NCI-H1417 treated with DMSO at 0.1 percent for 48 hours (cell line): ENCODE measurements at regions not wholly inside any gene's neighbourhood (a gene's known extent, or its start where the extent isn't known, plus 50 kb on each side); places are given as distances from the start of the nearest gene placed in this dataset.
"Not testable (repeated sequence)": the region's sequence is repeated elsewhere in the genome, so short reads cannot be mapped to it uniquely, and the experiment has no call there.

ENCODE experiments used
- DNase-seq: peaks from one replicate; lab custom pipeline; 2025; lab: John Stamatoyannopoulos, UW

DNA sequence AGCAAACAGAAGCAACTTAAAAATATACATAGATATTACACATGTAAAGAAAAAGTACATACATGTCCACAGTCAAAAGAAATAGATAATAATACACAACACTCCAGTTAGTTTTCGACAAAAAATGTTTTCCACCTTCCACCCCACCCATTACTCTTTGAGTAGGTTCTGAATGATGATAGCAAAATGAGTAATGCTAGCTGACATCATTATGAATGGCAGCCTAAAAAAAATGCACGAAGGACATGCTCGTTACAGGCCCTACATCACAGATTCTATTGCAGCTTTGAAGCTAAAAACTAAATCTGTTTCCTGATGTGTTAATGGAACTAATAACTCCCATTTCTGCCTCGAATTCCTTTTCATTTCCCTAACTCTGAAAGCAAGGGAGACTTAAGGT lies 578.7 kb upstream of the NETO1 start:
- DNase-seq: no peak

- DNase-seq: no peak
Measured at GRCh38 chr18:73431620-73432019, 563.8 kb upstream of the NETO1 start.

DNA sequence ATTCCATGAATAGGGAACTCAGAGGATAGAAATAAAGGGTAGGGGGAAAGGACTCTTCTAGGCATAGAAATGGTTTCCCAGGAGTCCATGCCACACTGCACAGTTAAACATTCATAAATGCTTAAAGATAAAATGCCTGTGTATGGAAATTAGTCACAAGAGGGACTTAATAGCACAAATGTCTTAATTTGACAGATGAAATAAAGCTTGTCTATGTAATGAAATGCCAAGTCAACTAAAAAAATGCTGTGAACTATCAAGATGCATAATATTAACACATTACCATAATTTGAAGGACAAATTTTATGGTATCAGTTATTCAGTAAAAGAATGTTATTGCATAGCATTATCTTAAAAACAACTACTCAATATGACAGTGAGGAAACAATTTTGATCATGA lies 553.2 kb upstream of the NETO1 start:
- DNase-seq: no peak

DNA sequence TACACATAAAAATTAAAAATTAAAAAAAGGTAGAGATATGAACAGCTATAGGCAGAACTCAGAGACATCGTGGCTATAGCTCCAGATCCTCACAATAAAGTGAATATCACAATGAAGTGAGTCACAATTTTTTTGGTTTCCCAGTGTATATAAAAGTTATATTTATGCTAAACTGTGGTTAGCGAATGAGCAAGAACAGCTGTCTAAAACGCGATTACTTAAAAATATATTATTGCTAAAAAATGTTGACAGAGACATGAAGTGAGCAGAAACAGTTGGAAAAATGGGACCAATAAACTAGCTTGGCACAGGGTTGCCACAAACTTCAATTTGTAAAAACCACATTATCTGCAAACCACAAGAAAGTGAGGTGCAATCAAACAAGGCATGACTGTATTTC lies 551.7 kb upstream of the NETO1 start:
- no peak for DNase-seq

GRCh38 chr18:73414598-73414997 lies 546.8 kb upstream of the NETO1 start:
- no peak for DNase-seq

GRCh38 chr18:73414069-73414468 lies 546.3 kb upstream of the NETO1 start:
- no peak for DNase-seq

- DNase-seq: no peak
Measured at GRCh38 chr18:73409242-73409641, 541.5 kb upstream of the NETO1 start.

DNA sequence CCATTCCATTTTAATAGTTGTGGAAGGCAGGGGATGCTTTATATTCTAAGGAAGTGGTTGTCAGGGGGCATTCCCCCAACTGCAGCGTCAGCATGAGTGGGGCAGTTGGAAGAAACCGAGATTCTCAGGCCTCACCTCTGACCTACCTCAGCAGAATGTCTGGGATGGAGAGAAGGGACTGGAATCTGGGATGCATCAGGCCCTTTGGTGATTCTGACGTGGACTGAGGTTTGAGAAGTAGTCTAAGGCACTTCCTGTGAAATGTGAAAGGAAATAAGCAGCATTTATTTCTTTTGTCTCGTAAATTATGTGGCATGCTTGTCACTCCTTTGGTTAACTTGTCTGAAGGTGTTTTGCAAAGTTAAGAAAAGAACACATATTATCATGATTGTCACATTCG lies 540.7 kb upstream of the NETO1 start:
- DNase-seq: no peak

DNA sequence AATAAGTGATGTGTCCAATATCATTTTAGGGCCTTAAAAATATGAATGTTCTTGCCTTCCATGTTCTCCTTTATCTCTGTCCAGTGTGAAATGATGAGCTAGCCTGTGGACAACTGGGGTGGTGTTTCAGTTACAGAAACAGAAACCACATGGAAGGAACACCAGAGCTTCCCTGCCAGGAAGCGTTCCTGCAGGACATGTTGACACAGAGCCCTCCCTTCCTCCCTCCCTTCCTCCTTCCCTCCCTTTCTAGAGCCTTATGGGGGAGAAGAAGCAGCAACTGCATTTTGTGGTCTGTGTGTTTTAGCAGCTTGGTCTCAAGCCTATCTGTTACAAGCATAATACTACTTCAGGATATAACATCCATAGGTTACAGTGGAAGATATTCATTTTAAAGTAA lies 539.7 kb upstream of the NETO1 start:
- DNase-seq: no peak

DNA sequence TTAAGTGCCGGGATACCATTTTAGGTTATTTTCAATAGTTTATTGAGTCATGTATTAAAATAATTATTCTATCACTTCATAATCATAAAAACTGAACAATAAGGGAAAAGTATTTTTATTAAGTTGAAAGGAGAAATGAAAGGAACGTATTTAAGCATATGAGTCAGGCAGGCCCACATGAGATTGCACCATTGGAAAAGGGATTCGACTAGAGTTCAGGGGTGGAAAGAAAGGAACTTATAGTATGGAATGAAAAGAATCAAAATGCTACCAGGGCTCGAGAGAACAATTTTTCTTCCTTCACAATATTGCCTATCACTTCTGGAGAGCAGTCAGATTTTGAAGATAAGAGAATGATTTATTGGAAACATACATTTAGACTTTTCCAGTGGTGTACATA lies 516.5 kb upstream of the NETO1 start:
- DNase-seq: no peak

DNA sequence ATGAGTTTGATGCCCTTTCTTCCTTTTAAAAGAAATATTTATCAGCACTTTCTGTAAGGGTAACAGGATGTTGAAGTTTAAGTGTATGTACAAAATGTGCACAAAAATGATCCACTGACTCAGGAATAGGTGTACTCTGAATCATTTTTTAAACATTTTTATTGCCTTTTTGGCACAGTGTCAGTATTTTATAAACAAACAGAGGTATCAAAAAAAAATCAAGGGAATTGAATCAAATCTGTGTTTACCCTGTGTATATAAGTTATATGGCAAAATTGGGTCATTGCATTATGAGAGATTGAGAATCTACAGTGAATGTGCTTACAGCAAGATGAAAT lies 513.9 kb upstream of the NETO1 start:
- no peak for DNase-seq

- DNase-seq: no peak
Measured at GRCh38 chr18:73381016-73381698, 513.4 kb upstream of the NETO1 start.

DNA sequence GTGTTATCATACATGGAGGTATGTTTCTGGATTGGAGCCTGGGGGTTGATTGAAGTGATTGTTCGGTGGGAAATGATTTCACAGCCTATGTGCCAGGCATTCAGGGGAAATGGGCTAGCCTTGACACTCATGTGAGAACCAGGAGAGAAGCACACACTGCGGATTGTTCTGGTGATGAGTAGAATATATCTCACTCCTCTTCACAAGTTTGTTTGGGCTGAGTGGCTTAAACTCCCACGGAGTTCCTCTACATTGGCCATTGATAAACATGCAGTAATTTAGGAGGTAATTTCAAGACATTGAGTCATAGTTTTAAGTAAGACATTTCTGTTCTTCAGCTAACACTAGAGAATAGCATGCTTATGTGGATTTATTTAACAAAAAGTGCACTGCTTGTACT lies 498.9 kb upstream of the NETO1 start:
- no peak for DNase-seq

DNA sequence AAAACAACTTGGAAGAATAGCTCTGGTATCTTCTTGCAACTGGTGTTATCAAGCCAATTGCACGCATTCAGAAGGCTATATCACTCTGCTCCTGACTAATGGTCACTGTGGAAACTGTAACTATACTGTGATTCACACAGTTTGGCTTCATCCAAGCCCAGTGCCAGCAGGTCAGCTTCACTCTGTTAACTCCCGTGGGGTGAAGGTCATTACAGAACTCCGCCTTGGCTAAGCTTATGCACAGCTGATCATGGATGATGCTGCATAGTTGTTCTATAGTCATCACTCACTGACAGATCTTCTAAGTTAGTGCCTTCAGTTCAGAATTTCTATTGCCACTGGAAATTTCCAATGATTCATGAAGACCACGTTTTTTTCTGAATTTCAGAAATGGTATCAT lies 497.2 kb upstream of the NETO1 start:
- no peak for DNase-seq

DNA sequence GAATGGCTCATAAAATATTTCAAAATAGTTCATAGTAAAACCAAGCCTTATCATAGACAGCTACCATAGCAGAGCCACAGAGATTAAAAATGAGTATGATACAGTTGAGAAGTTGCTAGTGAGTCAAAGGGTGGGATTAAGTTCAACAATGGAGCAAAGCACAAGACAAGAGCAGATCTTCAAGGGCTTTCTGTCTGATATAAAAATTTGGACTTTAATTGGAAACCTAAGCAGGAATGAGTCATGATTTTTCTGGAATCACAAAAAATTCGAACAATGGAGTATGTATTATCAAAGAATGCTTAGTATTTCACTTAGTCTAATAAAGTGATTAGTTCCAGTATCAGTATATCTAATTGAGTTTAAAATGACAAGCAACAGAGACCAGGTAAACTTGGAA lies 487.3 kb upstream of the NETO1 start:
- no peak for DNase-seq

GRCh38 chr18:73352546-73352945 lies 484.8 kb upstream of the NETO1 start:
- DNase-seq: no peak

DNA sequence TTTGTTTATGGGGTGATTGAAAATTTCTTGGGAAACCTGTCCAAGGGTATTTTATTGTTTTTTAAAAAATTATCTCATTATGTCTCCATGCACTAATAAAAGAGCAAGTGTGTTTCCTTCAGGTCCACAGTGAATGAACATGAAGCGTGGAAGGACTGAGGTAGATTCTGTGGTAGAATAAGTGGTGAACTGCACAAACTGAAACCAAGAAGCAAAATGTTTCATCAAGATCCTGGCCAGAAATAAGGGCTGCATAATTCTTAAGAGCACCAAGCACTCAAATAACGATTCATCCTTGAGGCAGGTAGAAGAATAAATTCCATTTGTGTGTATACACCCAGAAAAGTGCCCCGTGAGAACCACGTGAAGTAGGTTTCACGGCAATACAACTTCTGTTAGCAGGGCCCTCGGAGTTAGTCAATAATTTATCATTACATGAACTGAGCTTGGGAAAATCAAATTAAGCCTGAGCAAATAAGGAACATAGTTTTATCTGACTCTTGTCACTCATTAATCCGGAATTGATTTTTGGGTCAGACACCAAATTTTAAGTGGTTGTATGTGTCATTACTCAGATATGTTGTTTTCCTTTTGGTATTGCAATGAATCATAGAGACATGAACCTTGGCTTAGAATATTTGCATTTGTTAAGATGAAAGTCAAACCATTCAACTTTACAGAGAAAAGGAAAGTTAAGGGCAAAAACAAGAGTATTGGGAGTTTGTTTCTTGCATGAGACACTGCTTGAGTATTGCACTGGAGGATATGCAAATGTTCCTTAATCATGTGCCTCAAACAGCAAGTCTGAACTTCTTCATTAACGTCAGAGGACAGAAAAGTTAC lies 472.6 kb upstream of the NETO1 start:
- no peak for DNase-seq

- DNase-seq: no peak
Measured at GRCh38 chr18:73331212-73331772, 463.5 kb upstream of the NETO1 start.

- DNase-seq: not testable (repeated sequence)
Measured at GRCh38 chr18:73330106-73330505, 462.3 kb upstream of the NETO1 start.

DNA sequence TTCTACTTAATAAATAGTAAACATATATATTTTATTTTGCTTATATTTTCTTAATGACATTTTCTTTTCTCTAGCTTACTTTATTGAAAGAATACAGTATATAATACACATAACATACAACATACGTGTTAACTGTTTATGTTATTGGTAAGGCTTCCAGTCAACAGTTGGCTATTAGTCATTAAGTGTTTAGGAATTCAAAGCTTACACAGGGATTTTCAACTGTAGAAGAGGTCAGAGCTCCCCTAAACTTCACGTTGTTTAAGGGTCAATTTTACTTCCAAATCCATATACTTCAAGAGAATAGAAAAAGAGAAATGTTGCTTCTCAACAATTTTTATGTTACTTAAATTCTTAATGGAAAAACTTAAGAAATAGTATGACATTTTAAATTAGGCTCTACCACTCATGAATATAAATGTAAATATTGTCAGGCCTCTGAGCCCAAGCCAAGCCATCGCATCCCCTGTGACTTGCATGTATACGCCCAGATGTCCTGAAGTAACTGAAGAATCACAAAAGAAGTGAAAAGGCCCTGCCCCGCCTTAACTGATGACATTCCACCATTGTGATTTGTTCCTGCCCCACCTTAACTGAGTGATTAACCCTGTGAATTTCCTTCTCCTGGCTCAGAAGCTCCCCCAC lies 456.5 kb upstream of the NETO1 start:
- DNase-seq: not testable (repeated sequence)

DNA sequence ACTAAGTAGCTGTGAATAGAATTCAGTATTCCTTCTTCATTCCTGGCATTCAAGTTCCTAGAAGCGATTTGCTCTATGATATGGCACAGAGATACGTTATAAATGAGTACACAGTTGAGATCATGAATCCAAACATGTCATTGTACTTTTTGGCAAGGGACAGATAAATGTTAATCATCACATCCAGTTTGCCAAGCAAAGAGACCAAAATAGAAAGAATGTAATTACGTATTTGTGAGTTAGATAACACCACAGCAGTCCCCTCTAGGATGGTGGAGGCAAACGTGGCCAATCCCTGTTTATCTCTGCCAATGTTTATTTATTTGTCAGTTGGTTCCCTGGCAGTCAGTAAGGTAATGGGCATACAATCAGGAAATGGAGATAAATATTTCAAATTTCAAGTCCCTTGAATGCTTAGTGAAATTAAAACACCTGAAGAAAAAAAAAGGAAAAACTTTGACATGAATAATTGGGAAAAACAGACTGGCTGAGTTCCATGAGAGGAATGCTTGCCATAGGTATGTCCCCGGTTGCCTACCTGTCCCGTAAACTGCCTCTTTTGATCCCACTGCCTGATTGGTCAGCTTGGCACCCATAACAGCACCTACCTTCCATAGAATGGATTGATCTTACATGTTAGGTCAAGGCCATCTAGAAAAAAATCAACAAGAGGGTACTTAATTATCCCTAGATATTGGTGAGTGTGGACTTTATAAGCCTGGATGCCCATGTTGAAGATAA lies 451.1 kb upstream of the NETO1 start:
- DNase-seq: no peak

GRCh38 chr18:73316513-73316912 lies 448.7 kb upstream of the NETO1 start:
- no peak for DNase-seq
